Endothelial cell of umbilical vein (primary cell): ENCODE measurements at regions not wholly inside any gene's neighbourhood (a gene's known extent, or its start where the extent isn't known, plus 50 kb on each side); places are given as distances from the start of the nearest gene placed in this dataset.
"Not testable (repeated sequence)": the region's sequence is repeated elsewhere in the genome, so short reads cannot be mapped to it uniquely, and the experiment has no call there.

Source experiments
- BruUV-seq: library from RNA; stranded (reverse); fragments of 400-500 nt; replicated peaks from 2 replicates; lab custom pipeline; 2021; lab: Mats Ljungman, UMichigan
- CTCF ChIA-PET: fragments of 300-600, 350-600 bp; sonication (Branson Sonifier 250); formaldehyde crosslinking; loops from one replicate; lab custom pipeline; 2021; ENCODE audit warnings: antibody characterized with exemption, inconsistent platforms; lab: Charles Lee
- POLR2A ChIA-PET: fragments of 300-600, 350-600 bp; sonication (Branson Sonifier 250); formaldehyde crosslinking; loops from one replicate; lab custom pipeline; 2021; ENCODE audit warnings: antibody characterized with exemption, inconsistent platforms; lab: Charles Lee
- DNase-seq: peaks from one replicate; pipeline ENCODE4 v3.0.0-alpha.2; 2011; ENCODE audit warnings: low read depth, low spot score
- FAIRE-seq: peaks from 2 replicates; lab custom pipeline; 2011; peaks lifted over from hg19 to GRCh38; lab: Jason Lieb, UNC
- H2AFZ ChIP-seq: 2 replicates; pipeline ENCODE4 v1.6.0; 2012; ENCODE audit warnings: low read depth, low read length, control low read depth, inconsistent platforms
- H3K27ac ChIP-seq: 2 replicates; pipeline ENCODE4 v1.5.1; 2011; ENCODE audit warnings: low read depth, mild to moderate bottlenecking, control low read depth, low read length, moderate library complexity; ENCODE audit not compliant: insufficient read depth
- H3K27me3 ChIP-seq, 2 experiments: 2 replicates each; pipeline versions ENCODE4 v1.6.0 to v1.6.1; 2011; ENCODE audit warnings: low read length in 2 of 2, mixed read lengths in 1 of 2; ENCODE audit not compliant: control insufficient read depth in 2 of 2, insufficient read depth in 2 of 2
- H3K36me3 ChIP-seq, 2 experiments: 2 replicates in 1 of 2; 3 replicates in 1 of 2; pipeline ENCODE4 v1.5.1; 2011; ENCODE audit warnings: low read length in 2 of 2, mild to moderate bottlenecking in 1 of 2, moderate library complexity in 1 of 2; ENCODE audit not compliant: control insufficient read depth in 2 of 2, insufficient read depth in 2 of 2; ENCODE audit errors: extremely low read depth in 1 of 2
- H3K4me1 ChIP-seq: 3 replicates; pipeline ENCODE4 v1.5.1; 2011; ENCODE audit warnings: mild to moderate bottlenecking, low read length; ENCODE audit not compliant: control insufficient read depth, insufficient read depth; ENCODE audit errors: extremely low read depth
- H3K4me2 ChIP-seq: 2 replicates; pipeline ENCODE4 v1.6.1; 2011; ENCODE audit warnings: low read length, control low read depth, mixed read lengths; ENCODE audit not compliant: insufficient read depth
- H3K4me3 ChIP-seq, 3 experiments: fragments of 200-600 bp in 1 of 3; sonication (generic), shearing (Covaris generic) in 1 of 3; replicated peaks in 1 of 3; 2 replicates each; pipeline ENCODE4 v1.5.1; 2011 to 2016; ENCODE audit warnings: control low read depth in 3 of 3, low read length in 3 of 3, mild to moderate bottlenecking in 2 of 3, inconsistent platforms in 1 of 3, low read depth in 1 of 3, moderate library complexity in 1 of 3; ENCODE audit not compliant: insufficient read depth in 1 of 3
- H3K79me2 ChIP-seq: 2 replicates; pipeline ENCODE4 v1.6.0; 2012; ENCODE audit warnings: low read length, inconsistent platforms; ENCODE audit not compliant: control insufficient read depth, insufficient read depth
- H3K9ac ChIP-seq: replicated peaks from 2 replicates; pipeline ENCODE3; 2011; ENCODE audit warnings: low read length, control low read depth; ENCODE audit not compliant: insufficient read depth; ENCODE audit errors: extremely low read depth
- H3K9me1 ChIP-seq: replicated peaks from 3 replicates; pipeline ENCODE4 v1.6.0; 2011; ENCODE audit warnings: mild to moderate bottlenecking, low read length; ENCODE audit not compliant: control insufficient read depth, insufficient read depth; ENCODE audit errors: extremely low read depth
- H3K9me3 ChIP-seq: replicated peaks from 2 replicates; pipeline ENCODE4 v1.5.1; 2012; ENCODE audit warnings: low read length, inconsistent platforms; ENCODE audit not compliant: control insufficient read depth, insufficient read depth
- H4K20me1 ChIP-seq: replicated peaks from 2 replicates; pipeline ENCODE3; 2011; ENCODE audit warnings: mild to moderate bottlenecking, low read length; ENCODE audit not compliant: control insufficient read depth, insufficient read depth; ENCODE audit errors: extremely low read depth
- EZH2 ChIP-seq: IDR thresholded peaks from 2 replicates; pipeline ENCODE4 v1.6.1; 2012; ENCODE audit warnings: borderline replicate concordance, low read depth, mild to moderate bottlenecking, moderate library complexity, low read length, inconsistent platforms; ENCODE audit not compliant: severe bottlenecking
- FOS ChIP-seq: IDR thresholded peaks from 2 replicates; pipeline ENCODE4 v1.6.1; 2011; ENCODE audit warnings: mild to moderate bottlenecking, low read length, moderate library complexity, borderline replicate concordance; ENCODE audit not compliant: insufficient read depth
- GATA2 ChIP-seq: IDR thresholded peaks from 2 replicates; pipeline ENCODE4 v1.7.0; 2011; ENCODE audit warnings: low read depth, mild to moderate bottlenecking, moderate library complexity, mixed read lengths, low read length; ENCODE audit not compliant: insufficient read length, insufficient read depth
- JUN ChIP-seq: IDR thresholded peaks from 2 replicates; pipeline ENCODE4 v1.6.1; 2011; ENCODE audit warnings: borderline replicate concordance, low read depth; ENCODE audit not compliant: insufficient read length, insufficient read depth
- MYC ChIP-seq: IDR thresholded peaks from one replicate; pipeline ENCODE4 v1.6.1; 2011; ENCODE audit warnings: mild to moderate bottlenecking, low read depth, low read length
- POLR2A ChIP-seq: IDR thresholded peaks from 2 replicates; pipeline ENCODE4 v1.6.1; 2012; ENCODE audit warnings: low read depth, mild to moderate bottlenecking, control low read depth, low read length
- POLR2AphosphoS5 ChIP-seq: IDR thresholded peaks from 2 replicates; pipeline ENCODE4 v1.6.1; 2012; ENCODE audit warnings: low read depth, mild to moderate bottlenecking, control low read depth, low read length, moderate library complexity; ENCODE audit not compliant: insufficient read depth
- dilution Hi-C: fragments of 300-500 bp; cut with MboI; formaldehyde crosslinking; loops from one replicate; pipeline ENCODE4 v1.15.0; 2019; ENCODE audit warnings: low sequenced_read_pairs; ENCODE audit not compliant: extremely low pct_ligation_motif_present
- intact Hi-C: fragments of 100-400 bp; cut with micrococcal nuclease; formaldehyde crosslinking; loops from one replicate; pipeline ENCODE4 v1.10.0; 2022
- TF ChIP-seq, protein P1 (sequence below): IDR thresholded peaks from 2 replicates; pipeline ENCODE4 v1.6.1; 2011; ENCODE audit not compliant: insufficient read depth, insufficient read length
- TF ChIP-seq, protein P2 (sequence below), 2 donors: IDR thresholded peaks; 1 replicate in 1 of 2; 2 replicates in 1 of 2; pipeline ENCODE4 v1.5.1; 2011; ENCODE audit warnings: low read length in 2 of 2, mild to moderate bottlenecking in 2 of 2, moderate library complexity in 2 of 2, control low read depth in 1 of 2, inconsistent platforms in 1 of 2, low read depth in 1 of 2; ENCODE audit not compliant: insufficient read depth in 1 of 2; ENCODE audit errors: extremely low read depth in 1 of 2

GRCh38 chr4:188976644-188977115 lies 837.4 kb downstream of the TRIML1 start:
- Histone ChIP-seq H3K27ac (no peak overlapping the region), H3K9me1 (no peaks in the 10 kb centered on the region), H3K4me1 (no peaks in the 10 kb centered on the region), H3K9ac (no peak overlapping the region), H3K79me2 (no peaks in the 10 kb centered on the region), H2AFZ (no peak overlapping the region), H3K9me3 (peaks cover 2% of the 10 kb centered on the region), H3K36me3 (no peaks in the 10 kb centered on the region), H3K4me2 (no peak overlapping the region), H3K27me3 (no peaks in the 10 kb centered on the region), H4K20me1 (no peaks in the 10 kb centered on the region), H3K4me3 (no peak overlapping the region)
- ChIA-PET CTCF (no interaction called here), POLR2A (no interaction called here)
- dilution Hi-C loops, result no loop called here
- TF ChIP-seq, protein P1, sequence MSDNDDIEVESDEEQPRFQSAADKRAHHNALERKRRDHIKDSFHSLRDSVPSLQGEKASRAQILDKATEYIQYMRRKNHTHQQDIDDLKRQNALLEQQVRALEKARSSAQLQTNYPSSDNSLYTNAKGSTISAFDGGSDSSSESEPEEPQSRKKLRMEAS, result no peak
- TF ChIP-seq JUN, result no peak
- TF ChIP-seq GATA2, result no peak
- TF ChIP-seq, protein P2, sequence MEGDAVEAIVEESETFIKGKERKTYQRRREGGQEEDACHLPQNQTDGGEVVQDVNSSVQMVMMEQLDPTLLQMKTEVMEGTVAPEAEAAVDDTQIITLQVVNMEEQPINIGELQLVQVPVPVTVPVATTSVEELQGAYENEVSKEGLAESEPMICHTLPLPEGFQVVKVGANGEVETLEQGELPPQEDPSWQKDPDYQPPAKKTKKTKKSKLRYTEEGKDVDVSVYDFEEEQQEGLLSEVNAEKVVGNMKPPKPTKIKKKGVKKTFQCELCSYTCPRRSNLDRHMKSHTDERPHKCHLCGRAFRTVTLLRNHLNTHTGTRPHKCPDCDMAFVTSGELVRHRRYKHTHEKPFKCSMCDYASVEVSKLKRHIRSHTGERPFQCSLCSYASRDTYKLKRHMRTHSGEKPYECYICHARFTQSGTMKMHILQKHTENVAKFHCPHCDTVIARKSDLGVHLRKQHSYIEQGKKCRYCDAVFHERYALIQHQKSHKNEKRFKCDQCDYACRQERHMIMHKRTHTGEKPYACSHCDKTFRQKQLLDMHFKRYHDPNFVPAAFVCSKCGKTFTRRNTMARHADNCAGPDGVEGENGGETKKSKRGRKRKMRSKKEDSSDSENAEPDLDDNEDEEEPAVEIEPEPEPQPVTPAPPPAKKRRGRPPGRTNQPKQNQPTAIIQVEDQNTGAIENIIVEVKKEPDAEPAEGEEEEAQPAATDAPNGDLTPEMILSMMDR (IDR thresholded peaks at IDR 0.05; ENCODE audit: extremely low read depth in 1 of 2, insufficient read depth in 1 of 2, low read depth in 1 of 2, low read length in 2 of 2), result no peak
- TF ChIP-seq EZH2, result no peak
- TF ChIP-seq FOS, result no peak
- TF ChIP-seq MYC, result no peak
- no peak for TF ChIP-seq POLR2A
- TF ChIP-seq POLR2AphosphoS5, result no peak
- FAIRE-seq (no peak), DNase-seq (no peak)
- intact Hi-C loops, result no loop called here
- no TSS peak for BruUV-seq

DNA sequence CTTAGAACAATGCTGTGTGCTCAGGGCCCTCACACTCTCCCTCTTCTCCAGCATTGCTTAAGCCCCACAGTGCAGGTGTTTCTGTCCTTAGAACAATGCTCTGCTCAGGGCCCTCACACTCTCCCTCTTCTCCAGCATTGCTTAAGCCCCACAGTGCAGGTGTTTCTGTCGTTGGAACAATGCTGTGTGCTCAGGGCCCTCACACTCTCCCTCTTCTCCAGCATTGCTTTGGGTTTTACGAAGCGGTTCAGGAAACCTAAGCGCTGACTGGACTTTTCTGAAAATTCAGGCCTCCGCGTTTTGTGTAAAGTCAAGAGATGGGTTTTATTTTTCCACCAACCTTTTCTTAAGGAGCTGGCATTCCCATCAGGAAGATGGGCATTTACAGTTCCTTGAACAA lies 838.0 kb downstream of the TRIML1 start:
- dilution Hi-C loops, result not testable (repeated sequence)

More for the DNA sequence above, 838.0 kb downstream of the TRIML1 start:
- H2AFZ ChIP-seq, intact Hi-C loops, H3K27me3 ChIP-seq, H4K20me1 ChIP-seq, H3K9me1 ChIP-seq, DNase-seq, H3K4me1 ChIP-seq, CTCF ChIA-PET, FAIRE-seq, H3K9me3 ChIP-seq, H3K4me2 ChIP-seq, POLR2A ChIA-PET, H3K79me2 ChIP-seq, H3K36me3 ChIP-seq, H3K4me3 ChIP-seq, H3K9ac ChIP-seq, BruUV-seq, H3K27ac ChIP-seq: not testable (repeated sequence)
